Effector memory CD8-positive, alpha-beta T cell (primary cell): ENCODE measurements at regions not wholly inside any gene's neighbourhood (a gene's known extent, or its start where the extent isn't known, plus 50 kb on each side); places are given as distances from the start of the nearest gene placed in this dataset.

Experiments used
- ATAC-seq: fragments of 150-1000 bp; cut with Tn5 transposase; replicated peaks from 2 replicates; pipeline ENCODE4 v1.10.0; 2021; ENCODE audit warnings: mild to moderate bottlenecking, moderate library complexity
- DNase-seq, 3 experiments: peaks; one replicate each; pipeline ENCODE4 v3.0.0; 2021
- H3K27ac Mint-ChIP-seq, 2 donors: one replicate each; pipeline ENCODE4 v1.8.0; 2022; ENCODE audit warnings: mild to moderate bottlenecking in 2 of 2, mixed read lengths in 2 of 2, moderate library complexity in 2 of 2
- H3K27me3 Mint-ChIP-seq, 2 donors: one replicate each; pipeline ENCODE4 v1.8.0; 2022; ENCODE audit warnings: mixed read lengths in 2 of 2
- H3K36me3 Mint-ChIP-seq: one replicate; pipeline ENCODE4 v1.8.0; 2022; ENCODE audit warnings: mild to moderate bottlenecking, moderate library complexity, mixed read lengths; ENCODE audit not compliant: insufficient read depth
- H3K4me1 Mint-ChIP-seq, 2 donors: one replicate each; pipeline ENCODE4 v1.8.0; 2022; ENCODE audit warnings: low read depth in 2 of 2, mixed read lengths in 2 of 2
- H3K4me3 Mint-ChIP-seq, 2 donors: one replicate each; pipeline ENCODE4 v1.8.0; 2022; ENCODE audit warnings: mild to moderate bottlenecking in 2 of 2, mixed read lengths in 2 of 2, moderate library complexity in 2 of 2
- H3K9me3 Mint-ChIP-seq, 2 donors: one replicate each; pipeline ENCODE4 v1.8.0; 2022; ENCODE audit warnings: mixed read lengths in 2 of 2

DNA sequence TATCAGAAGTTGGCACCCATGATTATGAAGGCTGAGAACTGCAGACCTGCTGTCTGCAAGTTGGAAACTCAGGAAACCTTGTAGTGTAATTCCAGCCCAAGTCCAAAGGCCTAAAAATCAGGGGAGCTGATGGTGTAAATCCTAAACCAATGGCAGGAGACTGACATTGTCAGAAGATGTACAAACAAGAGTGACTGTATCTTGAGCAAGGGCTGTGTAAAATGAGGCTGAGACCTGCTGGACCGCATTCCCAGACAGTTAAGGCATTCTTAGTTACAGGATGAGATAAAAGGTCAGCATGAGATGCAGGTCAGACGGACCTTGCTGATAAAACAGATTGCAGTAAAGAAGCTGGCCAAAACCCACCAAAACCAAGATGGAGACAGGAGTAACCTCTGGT, 147.7 kb downstream of the COG6 start:
- DNase-seq: no peak
- peaks cover 10 to 24% of the 10 kb centered on the region in 2 donors for H3K27me3 Mint-ChIP-seq
- H3K27ac Mint-ChIP-seq: no peak overlapping the region
- peaks cover 4 to 8% of the 10 kb centered on the region in 2 donors for H3K9me3 Mint-ChIP-seq
- no peak for ATAC-seq
- no peaks in the 10 kb centered on the region for H3K4me1 Mint-ChIP-seq
- H3K36me3 Mint-ChIP-seq: no peaks in the 10 kb centered on the region
- H3K4me3 Mint-ChIP-seq: no peak overlapping the region

DNA sequence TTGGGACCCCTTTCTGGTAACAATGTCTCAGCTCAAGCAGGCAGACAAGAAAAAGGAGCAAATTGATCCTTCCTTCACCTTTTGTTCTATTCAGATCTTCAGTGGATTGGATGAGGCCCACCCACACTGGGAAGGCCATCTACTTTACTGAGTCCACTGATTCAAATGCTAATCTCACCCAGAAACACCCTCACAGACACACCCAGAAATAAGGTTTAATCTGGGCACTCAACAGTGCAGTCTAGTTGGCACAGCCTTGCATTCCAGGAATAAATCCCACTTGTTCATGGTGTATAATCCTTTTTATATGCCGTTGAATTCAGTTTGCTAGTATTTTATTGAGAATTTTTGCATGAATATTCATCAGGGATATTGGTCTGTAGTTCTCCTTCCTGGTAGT, 148.4 kb downstream of the COG6 start:
- Mint-ChIP-seq H3K4me3 (no peak overlapping the region), H3K4me1 (no peaks in the 10 kb centered on the region)
- no peak for ATAC-seq

DNA sequence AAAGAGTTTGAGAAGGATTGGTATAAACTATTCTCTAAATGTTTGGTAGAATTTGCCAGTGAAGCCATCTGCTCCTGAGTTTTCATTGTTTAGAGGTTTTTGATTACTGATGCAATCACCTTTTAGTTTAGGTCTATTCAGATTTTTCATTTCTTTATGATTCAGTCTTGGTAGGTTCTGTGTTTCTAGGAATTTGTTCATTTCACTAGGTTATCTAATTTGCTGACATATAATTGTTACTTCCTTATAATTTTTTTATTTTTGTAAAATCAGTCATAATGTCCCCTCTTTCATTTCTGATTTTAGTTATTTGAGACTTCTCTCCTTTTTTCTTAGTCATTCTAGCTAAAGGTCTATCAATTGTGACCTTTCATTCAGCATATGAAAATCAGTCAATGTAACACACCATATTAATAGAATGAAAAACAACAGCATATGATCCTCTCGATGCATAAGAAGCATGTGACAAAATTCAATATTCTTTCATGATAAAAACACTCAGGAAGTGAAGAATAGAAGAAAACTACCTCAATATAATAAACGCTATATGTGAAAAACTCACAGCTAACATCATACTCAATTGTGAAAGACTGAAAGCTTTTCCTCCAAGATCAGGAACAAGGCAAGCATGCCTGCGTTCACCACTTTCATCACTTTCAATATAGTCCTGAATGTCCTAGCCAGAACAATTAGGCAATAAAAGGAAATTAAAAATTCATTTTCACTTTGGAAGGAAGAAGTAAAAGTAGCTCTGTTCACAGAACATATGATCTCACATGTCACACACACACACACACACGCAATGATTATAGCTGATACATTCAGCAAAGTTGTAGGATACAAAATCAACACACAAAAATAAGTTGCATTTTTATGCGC, 149.1 kb downstream of the COG6 start:
- ATAC-seq: no peak
- no peak overlapping the region for H3K27ac Mint-ChIP-seq
- H3K9me3 Mint-ChIP-seq: peaks cover 4 to 8% of the 10 kb centered on the region in 2 donors

More for the DNA sequence above, 148.4 kb downstream of the COG6 start:
- H3K27ac Mint-ChIP-seq: no peak overlapping the region
- no peaks in the 10 kb centered on the region for H3K36me3 Mint-ChIP-seq
- peaks cover 4 to 8% of the 10 kb centered on the region in 2 donors for H3K9me3 Mint-ChIP-seq
- H3K27me3 Mint-ChIP-seq: peaks cover 10 to 28% of the 10 kb centered on the region in 2 donors
- DNase-seq: no peak

DNA sequence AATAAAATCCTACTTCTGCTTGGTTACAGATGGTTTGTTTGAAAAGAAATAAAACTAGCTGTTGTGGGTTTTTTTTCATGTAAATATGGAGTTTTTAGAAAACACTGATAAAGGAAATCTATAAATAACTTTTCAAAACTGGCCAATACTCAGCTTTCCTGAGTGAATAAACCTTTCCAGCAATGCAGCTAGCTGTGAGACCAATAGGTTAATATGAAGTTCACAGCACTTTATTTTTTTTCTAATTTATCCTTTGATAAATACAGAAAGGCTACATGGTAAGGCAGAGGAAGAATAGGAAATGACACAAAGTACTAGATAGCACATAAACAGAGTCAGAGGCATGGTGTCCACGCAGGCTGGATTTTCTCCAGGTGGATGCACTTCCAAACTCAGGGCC, 154.0 kb downstream of the COG6 start:
- peaks cover 31 to 36% of the 10 kb centered on the region in 2 donors for H3K27me3 Mint-ChIP-seq
- H3K4me3 Mint-ChIP-seq: no peak overlapping the region
- H3K27ac Mint-ChIP-seq: no peak overlapping the region
- DNase-seq (no peak), ATAC-seq (no peak)
- H3K36me3 Mint-ChIP-seq: no peaks in the 10 kb centered on the region
- no peaks in the 10 kb centered on the region for H3K4me1 Mint-ChIP-seq
- no peaks in the 10 kb centered on the region for H3K9me3 Mint-ChIP-seq

More for the DNA sequence above, 149.1 kb downstream of the COG6 start:
- H3K4me1 Mint-ChIP-seq: no peaks in the 10 kb centered on the region
- H3K36me3 Mint-ChIP-seq: no peaks in the 10 kb centered on the region
- DNase-seq: no peak
- H3K4me3 Mint-ChIP-seq: no peak overlapping the region
- H3K27me3 Mint-ChIP-seq: peaks cover 11 to 28% of the 10 kb centered on the region in 2 donors

DNA sequence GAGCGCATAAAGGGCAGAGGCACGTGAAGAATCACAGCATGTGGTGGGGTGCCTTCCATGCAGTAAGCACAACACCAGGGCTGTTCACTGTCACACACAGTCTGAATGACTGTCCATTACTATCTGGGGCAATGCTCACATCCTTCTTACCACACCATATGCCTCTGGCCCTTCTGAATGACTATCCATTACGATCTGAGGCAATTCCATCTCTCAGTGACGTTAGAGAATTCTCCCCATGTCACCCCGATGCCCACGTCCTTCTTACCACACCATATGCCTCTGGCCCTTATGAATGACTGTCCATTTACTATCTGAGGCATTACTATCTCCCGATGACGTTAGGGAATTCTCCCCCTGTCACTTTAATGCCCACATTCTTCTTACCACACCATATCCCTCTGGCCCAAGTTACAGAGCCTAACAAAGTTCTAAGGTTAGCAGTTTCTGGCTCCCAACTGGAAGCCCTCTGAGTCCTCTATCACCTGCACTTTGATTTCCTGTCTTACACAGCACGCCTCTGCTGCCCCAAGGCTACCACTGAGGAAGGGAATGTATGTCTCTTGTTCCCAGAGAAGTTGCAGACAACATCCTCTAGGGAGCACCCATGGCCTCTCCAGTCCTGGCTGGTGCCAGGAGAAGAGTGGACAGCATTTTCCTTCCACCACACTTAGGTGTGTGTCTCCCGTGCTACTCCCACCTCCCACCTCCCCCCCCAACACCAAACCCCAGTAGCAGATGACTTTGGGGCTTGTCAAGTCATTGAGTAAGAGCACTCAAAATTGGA, 154.8 kb downstream of the COG6 start:
- ATAC-seq (no peak), DNase-seq (no peak)
- Mint-ChIP-seq H3K9me3 (no peaks in the 10 kb centered on the region), H3K36me3 (no peaks in the 10 kb centered on the region), H3K27me3 (peaks cover 31 to 36% of the 10 kb centered on the region in 2 donors), H3K4me1 (no peaks in the 10 kb centered on the region), H3K4me3 (no peak overlapping the region), H3K27ac (no peak overlapping the region)

DNA sequence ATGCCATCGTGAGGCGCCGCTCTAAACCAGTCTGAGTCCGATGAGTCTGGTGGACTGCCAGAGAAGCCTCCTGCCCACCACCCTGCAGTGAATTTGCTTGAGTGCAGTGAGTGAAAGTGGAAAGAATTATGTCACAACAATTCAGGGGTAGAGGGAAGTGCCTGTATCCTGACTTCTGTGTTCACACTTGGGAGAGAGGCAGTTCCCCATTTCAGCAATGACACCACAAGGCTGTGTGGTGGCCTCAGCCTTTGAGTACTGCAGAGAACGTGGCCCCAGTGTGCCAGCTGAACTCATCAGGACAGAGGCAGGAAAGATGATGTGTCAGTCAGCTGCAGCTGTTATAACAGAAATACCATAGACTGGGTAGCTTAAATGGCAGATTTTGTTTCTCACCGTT, 155.6 kb downstream of the COG6 start:
- peaks cover 31 to 37% of the 10 kb centered on the region in 2 donors for H3K27me3 Mint-ChIP-seq
- DNase-seq: no peak
- ATAC-seq: no peak

DNA sequence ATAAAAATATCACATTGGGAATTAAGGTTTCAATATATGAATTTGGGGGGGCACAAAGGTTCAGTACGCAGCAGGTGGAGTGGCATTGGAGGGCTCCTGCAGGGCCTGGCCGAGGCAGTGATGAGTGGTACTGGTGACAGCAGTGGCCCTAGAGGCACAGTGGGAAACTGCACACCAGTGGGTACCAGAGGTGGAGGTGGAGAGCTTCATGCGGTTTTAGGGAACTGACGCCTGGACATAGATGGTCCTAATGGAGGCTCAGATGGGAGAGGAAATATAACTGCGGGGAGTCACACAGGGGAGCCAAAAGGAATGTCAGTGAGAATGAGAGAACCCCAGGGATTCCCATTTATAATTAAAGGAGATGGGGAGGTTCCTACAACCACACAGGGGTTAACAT, 156.2 kb downstream of the COG6 start:
- DNase-seq: no peak
- no peak for ATAC-seq
- H3K27ac Mint-ChIP-seq: no peak overlapping the region
- H3K4me1 Mint-ChIP-seq: no peaks in the 10 kb centered on the region
- H3K9me3 Mint-ChIP-seq: no peaks in the 10 kb centered on the region
- H3K36me3 Mint-ChIP-seq: no peaks in the 10 kb centered on the region
- H3K27me3 Mint-ChIP-seq: peaks cover 31 to 43% of the 10 kb centered on the region in 2 donors
- H3K4me3 Mint-ChIP-seq: no peak overlapping the region

More for the DNA sequence above, 155.6 kb downstream of the COG6 start:
- H3K4me3 Mint-ChIP-seq: no peak overlapping the region
- H3K9me3 Mint-ChIP-seq: no peaks in the 10 kb centered on the region
- H3K27ac Mint-ChIP-seq: no peak overlapping the region
- H3K4me1 Mint-ChIP-seq: no peaks in the 10 kb centered on the region
- H3K36me3 Mint-ChIP-seq: no peaks in the 10 kb centered on the region

DNA sequence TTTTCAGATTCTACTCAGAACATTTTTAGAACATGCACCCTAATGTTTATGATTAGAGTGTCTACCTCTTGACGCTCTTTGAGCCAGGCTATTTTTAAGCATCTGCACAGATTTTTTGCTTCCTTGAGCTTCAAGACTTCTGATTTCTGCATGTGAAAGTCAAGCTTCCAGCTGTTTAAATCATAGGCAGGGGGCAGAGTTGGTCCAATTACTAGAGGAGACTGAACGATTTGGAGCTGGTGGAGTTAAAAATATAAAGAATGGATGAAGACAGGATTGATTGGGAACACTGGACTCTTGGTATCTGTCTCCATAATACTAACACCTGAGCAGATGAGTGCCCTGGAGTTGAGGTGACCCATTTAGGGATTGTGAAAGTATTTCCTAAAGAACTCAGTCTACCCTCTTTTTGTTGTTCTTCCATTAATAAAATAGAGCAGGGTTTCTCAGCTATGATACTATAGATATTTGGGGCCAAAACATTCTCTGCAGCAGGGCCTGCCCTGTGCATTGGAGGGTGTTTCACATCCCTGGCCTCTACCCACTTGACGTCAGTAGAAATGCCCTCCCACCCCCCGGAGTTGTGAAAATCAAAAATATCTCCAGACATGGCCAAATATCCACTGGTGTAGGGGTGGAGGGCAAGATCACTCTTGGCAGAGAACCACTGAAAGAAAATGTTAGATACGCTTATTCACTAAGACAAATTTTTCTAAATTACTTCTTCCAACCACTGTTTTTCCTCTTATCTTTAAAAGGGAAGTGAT, 160.1 kb downstream of the COG6 start:
- H3K4me1 Mint-ChIP-seq: no peaks in the 10 kb centered on the region
- ATAC-seq: no peak
- H3K9me3 Mint-ChIP-seq: no peaks in the 10 kb centered on the region
- H3K36me3 Mint-ChIP-seq: no peaks in the 10 kb centered on the region
- H3K4me3 Mint-ChIP-seq: no peak overlapping the region
- no peak overlapping the region for H3K27ac Mint-ChIP-seq
- no peak for DNase-seq
- peaks cover 7 to 50% of the 10 kb centered on the region in 2 donors for H3K27me3 Mint-ChIP-seq

DNA sequence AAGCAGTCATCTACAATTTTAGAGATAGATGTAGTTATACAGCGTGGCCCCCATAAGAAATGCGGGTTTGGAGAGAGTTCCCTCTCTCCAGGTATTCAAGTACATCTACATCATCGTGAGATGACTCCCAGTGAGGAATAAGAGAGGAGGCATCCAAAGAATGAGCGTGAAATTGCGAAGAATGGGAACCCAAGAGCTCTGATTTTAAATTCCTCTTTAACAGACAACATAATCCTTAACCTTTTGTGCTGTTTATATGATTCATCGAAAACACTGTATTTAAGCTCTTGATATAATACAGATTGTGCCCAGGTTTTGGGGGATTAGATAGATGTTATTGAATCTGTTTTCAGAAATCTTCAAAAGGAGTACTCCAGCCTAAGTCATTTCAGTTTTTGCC, 161.5 kb downstream of the COG6 start:
- no peak for ATAC-seq
- no peaks in the 10 kb centered on the region for H3K9me3 Mint-ChIP-seq
- peaks cover 9 to 48% of the 10 kb centered on the region in 2 donors for H3K27me3 Mint-ChIP-seq
- peaks cover 2 to 7% of the 10 kb centered on the region in 2 donors for H3K4me1 Mint-ChIP-seq
- no peaks in the 10 kb centered on the region for H3K36me3 Mint-ChIP-seq
- H3K27ac Mint-ChIP-seq: no peak overlapping the region
- H3K4me3 Mint-ChIP-seq: no peak overlapping the region
- no peak for DNase-seq

DNA sequence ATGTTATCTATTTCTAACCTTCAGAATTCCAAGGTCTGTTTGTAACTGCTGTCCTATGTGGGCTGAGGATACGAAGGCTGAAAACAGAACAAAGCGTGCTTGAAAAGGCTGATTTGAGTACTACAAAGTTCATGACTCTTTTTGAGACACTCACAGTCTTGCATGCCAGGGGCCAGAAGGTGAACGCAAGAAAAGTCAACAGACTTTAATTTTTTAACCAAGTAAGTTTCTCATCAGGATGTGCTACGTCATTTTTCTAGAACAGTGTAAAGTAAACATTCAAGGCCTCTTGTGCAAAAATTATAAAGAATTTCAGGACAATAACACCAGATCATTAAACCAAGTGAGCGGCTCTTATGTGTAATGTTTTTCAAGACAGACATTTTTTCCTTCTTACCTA, 163.5 kb downstream of the COG6 start:
- ATAC-seq: no peak
- no peak for DNase-seq
- Mint-ChIP-seq H3K27me3 (peaks cover 23 to 38% of the 10 kb centered on the region in 2 donors), H3K9me3 (no peaks in the 10 kb centered on the region), H3K36me3 (no peaks in the 10 kb centered on the region), H3K4me3 (no peak overlapping the region), H3K27ac (no peak overlapping the region), H3K4me1 (peaks cover 4 to 14% of the 10 kb centered on the region in 2 donors)

DNA sequence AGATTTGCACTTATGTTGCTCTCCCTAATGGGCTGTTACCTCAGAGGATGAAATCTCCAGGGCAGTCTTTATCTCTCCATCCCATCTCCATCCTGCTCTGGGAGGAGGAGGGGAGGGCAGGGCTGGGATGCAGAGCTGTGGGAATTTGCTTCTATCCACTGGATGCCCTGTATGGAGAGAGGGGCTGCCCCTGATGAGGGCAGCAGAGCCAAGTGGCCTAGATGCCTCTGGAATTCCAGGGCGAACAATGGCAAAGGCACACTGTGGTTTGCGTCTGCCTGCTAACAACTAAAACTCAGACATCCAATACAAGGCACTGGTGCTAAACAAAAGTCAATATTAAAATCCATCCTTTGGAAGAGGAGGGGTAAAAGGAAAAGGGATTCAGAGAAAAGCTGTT, 165.1 kb downstream of the COG6 start:
- Mint-ChIP-seq H3K4me3 (no peak overlapping the region), H3K36me3 (no peaks in the 10 kb centered on the region)

DNA sequence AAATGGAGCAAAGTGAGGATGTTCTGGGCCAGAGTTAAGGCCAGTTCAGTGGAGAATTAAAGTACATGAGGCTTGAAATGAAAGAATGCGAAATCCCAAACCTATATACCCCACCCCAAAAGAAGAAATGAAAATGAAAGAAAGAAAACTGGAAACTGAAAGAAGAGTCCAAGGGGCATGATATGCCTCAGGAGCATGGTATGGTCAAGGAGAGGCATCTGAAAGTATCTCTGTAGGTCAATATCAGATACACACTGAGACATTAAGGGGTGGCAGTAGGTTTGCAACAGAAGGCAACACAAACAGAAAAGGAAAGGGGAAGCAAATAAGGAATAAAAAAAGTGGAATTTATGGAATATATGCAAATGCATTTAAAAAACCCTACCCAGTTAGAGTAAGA, 166.5 kb downstream of the COG6 start:
- Mint-ChIP-seq H3K27ac (no peak overlapping the region), H3K4me1 (peaks cover 4 to 14% of the 10 kb centered on the region in 2 donors), H3K36me3 (no peaks in the 10 kb centered on the region), H3K4me3 (no peak overlapping the region), H3K9me3 (no peaks in the 10 kb centered on the region), H3K27me3 (peaks cover 49 to 52% of the 10 kb centered on the region in 2 donors)
- DNase-seq: no peak
- ATAC-seq: no peak

More for the DNA sequence above, 165.1 kb downstream of the COG6 start:
- Mint-ChIP-seq H3K9me3 (no peaks in the 10 kb centered on the region), H3K27ac (no peak overlapping the region), H3K27me3 (peaks cover 38 to 54% of the 10 kb centered on the region in 2 donors), H3K4me1 (peaks cover 4 to 14% of the 10 kb centered on the region in 2 donors)
- ATAC-seq (no peak), DNase-seq (no peak)

DNA sequence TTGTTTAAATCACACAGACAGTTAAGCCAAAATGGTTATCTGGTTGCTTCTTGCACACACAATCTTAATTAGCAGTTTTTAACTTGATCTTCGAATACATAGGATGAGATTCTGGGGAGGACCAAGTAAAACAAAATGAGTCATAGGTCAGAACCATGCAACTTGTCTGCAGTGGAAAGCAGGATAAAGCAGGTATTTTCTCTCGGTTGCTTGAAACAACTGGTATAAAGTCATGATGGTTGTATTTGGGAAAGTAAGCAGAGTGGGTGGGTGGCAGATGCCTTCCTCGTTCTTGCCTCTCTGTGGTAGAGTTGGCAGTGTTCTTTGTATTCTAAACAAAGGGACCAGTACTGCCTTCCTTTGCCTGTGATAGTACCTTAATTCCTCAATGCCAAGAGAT, 167.0 kb downstream of the COG6 start:
- no peaks in the 10 kb centered on the region for H3K36me3 Mint-ChIP-seq
- H3K4me1 Mint-ChIP-seq: peaks cover 4 to 14% of the 10 kb centered on the region in 2 donors
- H3K9me3 Mint-ChIP-seq: no peaks in the 10 kb centered on the region
- H3K27ac Mint-ChIP-seq: no peak overlapping the region
- DNase-seq (no peak), ATAC-seq (no peak)
- peaks cover 51 to 52% of the 10 kb centered on the region in 2 donors for H3K27me3 Mint-ChIP-seq
- H3K4me3 Mint-ChIP-seq: no peak overlapping the region
